GM23338 (cell line): ENCODE measurements at regions not wholly inside any gene's neighbourhood (a gene's known extent, or its start where the extent isn't known, plus 50 kb on each side); places are given as distances from the start of the nearest gene placed in this dataset.

Source experiments
- ATAC-seq: fragments of 200-7000 bp; cut with Tn5 transposase; 3 replicates; pipeline ENCODE4 v1.9.1; 2020
- DNase-seq: peaks from one replicate; pipeline ENCODE4 v3.0.0-alpha.2; 2015; ENCODE audit warnings: low spot score
- H2AFZ ChIP-seq: fragments of 200-600 bp; sonication (generic); 2 replicates; pipeline ENCODE4 v1.8.0; 2016; ENCODE audit warnings: antibody characterized with exemption, mild to moderate bottlenecking, moderate library complexity
- H3F3A ChIP-seq: fragments of 200-600 bp; sonication (generic); replicated peaks from 2 replicates; pipeline ENCODE4 v1.8.0; 2017; ENCODE audit warnings: antibody characterized with exemption, mixed run types, low read depth
- H3K27ac ChIP-seq: fragments of 200-600 bp; sonication (generic); 2 replicates; pipeline ENCODE4 v1.6.1; 2016; ENCODE audit warnings: low read depth
- H3K27me3 ChIP-seq: fragments of 200-600 bp; sonication (generic); 2 replicates; pipeline ENCODE4 v1.8.0; 2016; ENCODE audit warnings: mild to moderate bottlenecking, mixed run types, moderate library complexity; ENCODE audit not compliant: insufficient read depth
- H3K36me3 ChIP-seq: fragments of 200-600 bp; sonication (generic); 2 replicates; pipeline ENCODE4 v1.8.0; 2016; ENCODE audit warnings: mild to moderate bottlenecking; ENCODE audit not compliant: insufficient read depth
- H3K4me1 ChIP-seq: fragments of 200-600 bp; sonication (generic); 2 replicates; pipeline ENCODE4 v1.8.0; 2016; ENCODE audit warnings: mild to moderate bottlenecking, moderate library complexity; ENCODE audit not compliant: insufficient read depth
- H3K4me2 ChIP-seq: fragments of 200-600 bp; sonication (generic); 2 replicates; pipeline ENCODE4 v1.7.1; 2017; ENCODE audit warnings: mixed run types
- H3K4me3 ChIP-seq: fragments of 200-600 bp; sonication (generic); 2 replicates; pipeline ENCODE4 v1.6.1; 2016; ENCODE audit warnings: mixed run types
- H3K79me2 ChIP-seq: fragments of 200-600 bp; sonication (generic); replicated peaks from 2 replicates; pipeline ENCODE4 v1.8.0; 2017; ENCODE audit warnings: mild to moderate bottlenecking; ENCODE audit not compliant: insufficient read depth
- H3K9me2 ChIP-seq: fragments of 200-600 bp; sonication (generic); 2 replicates; pipeline ENCODE4 v1.8.0; 2017; ENCODE audit not compliant: insufficient read depth
- H4K20me1 ChIP-seq: fragments of 200-600 bp; sonication (generic); replicated peaks from 2 replicates; pipeline ENCODE4 v1.8.0; 2017; ENCODE audit warnings: mild to moderate bottlenecking; ENCODE audit not compliant: insufficient read depth
- H3K27ac Mint-ChIP-seq: 2 replicates; pipeline ENCODE4 v1.8.0; 2020; ENCODE audit warnings: inconsistent platforms, mild to moderate bottlenecking, moderate library complexity, mixed read lengths
- H3K27me3 Mint-ChIP-seq: 3 replicates; pipeline ENCODE4 v1.8.0; 2022; ENCODE audit warnings: low read depth, mild to moderate bottlenecking, moderate library complexity, mixed read lengths, inconsistent platforms; ENCODE audit not compliant: insufficient read depth, poor library complexity
- H3K36me3 Mint-ChIP-seq: 3 replicates; pipeline ENCODE4 v1.8.0; 2021; ENCODE audit warnings: low read depth, mild to moderate bottlenecking, inconsistent platforms, moderate library complexity, mixed read lengths
- H3K4me1 Mint-ChIP-seq: 3 replicates; pipeline ENCODE4 v1.8.0; 2020; ENCODE audit warnings: mild to moderate bottlenecking, inconsistent platforms, mixed read lengths
- H3K4me3 Mint-ChIP-seq: 3 replicates; pipeline ENCODE4 v1.8.0; 2021; ENCODE audit warnings: moderate library complexity, mild to moderate bottlenecking, inconsistent platforms, mixed read lengths
- H3K9me3 Mint-ChIP-seq: 3 replicates; pipeline ENCODE4 v1.8.0; 2020; ENCODE audit warnings: moderate library complexity, mild to moderate bottlenecking, inconsistent platforms, mixed read lengths
- CREB1 ChIP-seq: fragments of 250-450 bp; sonication (Bioruptor Pico); IDR thresholded peaks from 2 replicates; pipeline ENCODE4 v1.5.0; 2020; ENCODE audit warnings: low read depth, mild to moderate bottlenecking, moderate library complexity
- CTCF ChIP-seq, 2 experiments: fragments of 200-600 bp in 1 of 2; sonication (generic) in 1 of 2; conservative IDR thresholded peaks; 2 replicates each; pipeline versions ENCODE4 v1.5.1 to v1.6.1; 2016 to 2017; ENCODE audit warnings: antibody characterized with exemption in 2 of 2, low read depth in 2 of 2, mild to moderate bottlenecking in 2 of 2, moderate library complexity in 1 of 2
- ETS1 ChIP-seq: IDR thresholded peaks from 2 replicates; pipeline ENCODE4 v1.6.1; 2016; ENCODE audit warnings: antibody characterized with exemption
- EZH2 ChIP-seq: fragments of 200-600 bp; sonication (generic); IDR thresholded peaks from one replicate; pipeline ENCODE4 v1.8.0; 2017; ENCODE audit warnings: antibody characterized with exemption, mild to moderate bottlenecking, low read depth; ENCODE audit not compliant: unreplicated experiment
- JUNB ChIP-seq: IDR thresholded peaks from one replicate; pipeline ENCODE4 v1.6.1; 2016; ENCODE audit warnings: antibody characterized with exemption; ENCODE audit not compliant: unreplicated experiment
- NANOG ChIP-seq: IDR thresholded peaks from 2 replicates; pipeline ENCODE4 v1.6.1; 2016; ENCODE audit warnings: antibody characterized with exemption, borderline replicate concordance
- STAT1 ChIP-seq: IDR thresholded peaks from one replicate; pipeline ENCODE4 v1.6.1; 2016; ENCODE audit warnings: antibody characterized with exemption; ENCODE audit not compliant: unreplicated experiment
- ZNF114 ChIP-seq: fragments of 250-450 bp; sonication (Bioruptor Pico); IDR thresholded peaks from 2 replicates; pipeline ENCODE4 v1.5.0; 2020; ENCODE audit warnings: mild to moderate bottlenecking, moderate library complexity
- ZNF331 ChIP-seq: fragments of 250-450 bp; sonication (Bioruptor Pico); IDR thresholded peaks from 2 replicates; pipeline ENCODE4 v1.5.0; 2020; ENCODE audit warnings: low read depth, mild to moderate bottlenecking, moderate library complexity
- TF ChIP-seq, protein P1 (sequence below): fragments of 250-450 bp; sonication (Bioruptor Pico); IDR thresholded peaks from 2 replicates; pipeline ENCODE4 v1.5.0; 2020; ENCODE audit warnings: mild to moderate bottlenecking, moderate library complexity

GRCh38 chr15:38997841-38998240, 433.2 kb upstream of the RASGRP1 start:
- ATAC-seq (no peak), DNase-seq (no peak)
- Histone ChIP-seq H3K27ac (no peak overlapping the region), H4K20me1 (no peaks in the 10 kb centered on the region), H3K36me3 (no peaks in the 10 kb centered on the region), H3F3A (no peaks in the 10 kb centered on the region), H3K4me1 (no peaks in the 10 kb centered on the region), H3K4me2 (no peak overlapping the region), H3K4me3 (no peak overlapping the region), H3K79me2 (no peaks in the 10 kb centered on the region), H3K27me3 (no peaks in the 10 kb centered on the region), H3K9me2 (peaks cover 11% of the 10 kb centered on the region; the same call in 1 of the 2 replicates), H2AFZ (no peak overlapping the region)
- Mint-ChIP-seq H3K9me3 (peaks cover 2% of the 10 kb centered on the region; the same call in 1 of the 3 replicates), H3K27me3 (no peaks in the 10 kb centered on the region), H3K27ac (no peak overlapping the region), H3K36me3 (no peaks in the 10 kb centered on the region), H3K4me1 (no peaks in the 10 kb centered on the region), H3K4me3 (no peak overlapping the region)
- TF ChIP-seq NANOG (no peak), CTCF (conservative IDR thresholded peaks at IDR 0.05; ENCODE audit: low read depth in 2 of 2) (no peak), JUNB (no peak), ETS1 (no peak), STAT1 (no peak), ZNF331 (CRISPR knock-in tag) (no peak), EZH2 (no peak), ZNF114 (CRISPR knock-in tag) (no peak), CREB1 (CRISPR knock-in tag) (no peak)
- TF ChIP-seq, protein P1, sequence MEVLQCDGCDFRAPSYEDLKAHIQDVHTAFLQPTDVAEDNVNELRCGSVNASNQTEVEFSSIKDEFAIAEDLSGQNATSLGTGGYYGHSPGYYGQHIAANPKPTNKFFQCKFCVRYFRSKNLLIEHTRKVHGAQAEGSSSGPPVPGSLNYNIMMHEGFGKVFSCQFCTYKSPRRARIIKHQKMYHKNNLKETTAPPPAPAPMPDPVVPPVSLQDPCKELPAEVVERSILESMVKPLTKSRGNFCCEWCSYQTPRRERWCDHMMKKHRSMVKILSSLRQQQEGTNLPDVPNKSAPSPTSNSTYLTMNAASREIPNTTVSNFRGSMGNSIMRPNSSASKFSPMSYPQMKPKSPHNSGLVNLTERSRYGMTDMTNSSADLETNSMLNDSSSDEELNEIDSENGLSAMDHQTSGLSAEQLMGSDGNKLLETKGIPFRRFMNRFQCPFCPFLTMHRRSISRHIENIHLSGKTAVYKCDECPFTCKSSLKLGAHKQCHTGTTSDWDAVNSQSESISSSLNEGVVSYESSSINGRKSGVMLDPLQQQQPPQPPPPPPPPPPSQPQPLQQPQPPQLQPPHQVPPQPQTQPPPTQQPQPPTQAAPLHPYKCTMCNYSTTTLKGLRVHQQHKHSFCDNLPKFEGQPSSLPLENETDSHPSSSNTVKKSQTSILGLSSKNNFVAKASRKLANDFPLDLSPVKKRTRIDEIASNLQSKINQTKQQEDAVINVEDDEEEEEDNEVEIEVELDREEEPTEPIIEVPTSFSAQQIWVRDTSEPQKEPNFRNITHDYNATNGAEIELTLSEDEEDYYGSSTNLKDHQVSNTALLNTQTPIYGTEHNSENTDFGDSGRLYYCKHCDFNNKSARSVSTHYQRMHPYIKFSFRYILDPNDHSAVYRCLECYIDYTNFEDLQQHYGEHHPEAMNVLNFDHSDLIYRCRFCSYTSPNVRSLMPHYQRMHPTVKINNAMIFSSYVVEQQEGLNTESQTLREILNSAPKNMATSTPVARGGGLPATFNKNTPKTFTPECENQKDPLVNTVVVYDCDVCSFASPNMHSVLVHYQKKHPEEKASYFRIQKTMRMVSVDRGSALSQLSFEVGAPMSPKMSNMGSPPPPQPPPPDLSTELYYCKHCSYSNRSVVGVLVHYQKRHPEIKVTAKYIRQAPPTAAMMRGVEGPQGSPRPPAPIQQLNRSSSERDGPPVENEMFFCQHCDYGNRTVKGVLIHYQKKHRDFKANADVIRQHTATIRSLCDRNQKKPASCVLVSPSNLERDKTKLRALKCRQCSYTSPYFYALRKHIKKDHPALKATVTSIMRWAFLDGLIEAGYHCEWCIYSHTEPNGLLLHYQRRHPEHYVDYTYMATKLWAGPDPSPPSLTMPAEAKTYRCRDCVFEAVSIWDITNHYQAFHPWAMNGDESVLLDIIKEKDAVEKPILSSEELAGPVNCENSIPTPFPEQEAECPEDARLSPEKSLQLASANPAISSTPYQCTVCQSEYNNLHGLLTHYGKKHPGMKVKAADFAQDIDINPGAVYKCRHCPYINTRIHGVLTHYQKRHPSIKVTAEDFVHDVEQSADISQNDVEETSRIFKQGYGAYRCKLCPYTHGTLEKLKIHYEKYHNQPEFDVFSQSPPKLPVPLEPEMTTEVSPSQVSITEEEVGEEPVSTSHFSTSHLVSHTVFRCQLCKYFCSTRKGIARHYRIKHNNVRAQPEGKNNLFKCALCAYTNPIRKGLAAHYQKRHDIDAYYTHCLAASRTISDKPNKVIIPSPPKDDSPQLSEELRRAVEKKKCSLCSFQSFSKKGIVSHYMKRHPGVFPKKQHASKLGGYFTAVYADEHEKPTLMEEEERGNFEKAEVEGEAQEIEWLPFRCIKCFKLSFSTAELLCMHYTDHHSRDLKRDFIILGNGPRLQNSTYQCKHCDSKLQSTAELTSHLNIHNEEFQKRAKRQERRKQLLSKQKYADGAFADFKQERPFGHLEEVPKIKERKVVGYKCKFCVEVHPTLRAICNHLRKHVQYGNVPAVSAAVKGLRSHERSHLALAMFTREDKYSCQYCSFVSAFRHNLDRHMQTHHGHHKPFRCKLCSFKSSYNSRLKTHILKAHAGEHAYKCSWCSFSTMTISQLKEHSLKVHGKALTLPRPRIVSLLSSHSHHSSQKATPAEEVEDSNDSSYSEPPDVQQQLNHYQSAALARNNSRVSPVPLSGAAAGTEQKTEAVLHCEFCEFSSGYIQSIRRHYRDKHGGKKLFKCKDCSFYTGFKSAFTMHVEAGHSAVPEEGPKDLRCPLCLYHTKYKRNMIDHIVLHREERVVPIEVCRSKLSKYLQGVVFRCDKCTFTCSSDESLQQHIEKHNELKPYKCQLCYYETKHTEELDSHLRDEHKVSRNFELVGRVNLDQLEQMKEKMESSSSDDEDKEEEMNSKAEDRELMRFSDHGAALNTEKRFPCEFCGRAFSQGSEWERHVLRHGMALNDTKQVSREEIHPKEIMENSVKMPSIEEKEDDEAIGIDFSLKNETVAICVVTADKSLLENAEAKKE (CRISPR knock-in tag), result no peak
